Ramos (cell line): ENCODE measurements at regions not wholly inside any gene's neighbourhood (a gene's known extent, or its start where the extent isn't known, plus 50 kb on each side); places are given as distances from the start of the nearest gene placed in this dataset.
"Not testable (repeated sequence)": the region's sequence is repeated elsewhere in the genome, so short reads cannot be mapped to it uniquely, and the experiment has no call there.

Experiments
- in situ Hi-C: fragments of 300-500 bp; cut with MboI; formaldehyde crosslinking; loops from one replicate; pipeline ENCODE4 v1.14.3; 2022; ENCODE audit warnings: low sequenced_read_pairs; ENCODE audit not compliant: unreplicated experiment

DNA sequence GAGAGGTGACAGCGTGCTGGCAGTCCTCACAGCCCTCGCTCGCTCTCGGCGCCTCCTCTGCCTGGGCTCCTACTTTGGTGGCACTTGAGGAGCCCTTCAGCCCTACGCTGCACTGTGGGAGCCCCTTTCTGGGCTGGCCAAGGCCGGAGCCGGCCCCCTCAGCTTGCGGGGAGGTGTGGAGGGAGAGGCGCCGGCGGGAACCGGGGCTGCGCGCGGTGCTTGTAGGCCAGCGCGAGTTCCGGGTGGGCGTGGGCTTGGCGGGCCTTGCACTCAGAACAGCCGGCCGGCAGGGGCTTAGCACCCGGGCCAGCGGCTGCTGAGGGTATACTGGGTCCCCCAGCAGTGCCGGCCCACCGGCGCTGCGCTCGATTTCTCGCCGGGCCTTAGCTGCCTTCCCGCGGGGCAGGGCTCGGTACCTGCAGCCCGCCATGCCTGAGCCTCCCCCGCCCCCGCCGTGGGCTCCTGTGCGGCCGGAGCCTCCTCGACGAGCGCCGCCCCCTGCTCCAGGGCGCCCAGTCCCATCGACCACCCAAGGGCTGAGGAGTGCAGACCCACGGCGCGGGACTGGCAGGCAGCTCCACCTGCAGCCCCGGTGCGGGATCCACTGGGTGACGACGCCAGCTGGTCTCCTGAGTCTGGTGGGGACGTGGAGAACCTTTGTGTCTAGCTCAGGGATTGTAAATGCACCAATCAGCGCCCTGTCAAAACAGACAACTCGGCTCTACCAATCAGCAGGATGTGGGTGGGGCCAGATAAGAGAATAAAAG lies 661.0 kb downstream of the ETNK1 start:
- in situ Hi-C loops: not testable (repeated sequence)

DNA sequence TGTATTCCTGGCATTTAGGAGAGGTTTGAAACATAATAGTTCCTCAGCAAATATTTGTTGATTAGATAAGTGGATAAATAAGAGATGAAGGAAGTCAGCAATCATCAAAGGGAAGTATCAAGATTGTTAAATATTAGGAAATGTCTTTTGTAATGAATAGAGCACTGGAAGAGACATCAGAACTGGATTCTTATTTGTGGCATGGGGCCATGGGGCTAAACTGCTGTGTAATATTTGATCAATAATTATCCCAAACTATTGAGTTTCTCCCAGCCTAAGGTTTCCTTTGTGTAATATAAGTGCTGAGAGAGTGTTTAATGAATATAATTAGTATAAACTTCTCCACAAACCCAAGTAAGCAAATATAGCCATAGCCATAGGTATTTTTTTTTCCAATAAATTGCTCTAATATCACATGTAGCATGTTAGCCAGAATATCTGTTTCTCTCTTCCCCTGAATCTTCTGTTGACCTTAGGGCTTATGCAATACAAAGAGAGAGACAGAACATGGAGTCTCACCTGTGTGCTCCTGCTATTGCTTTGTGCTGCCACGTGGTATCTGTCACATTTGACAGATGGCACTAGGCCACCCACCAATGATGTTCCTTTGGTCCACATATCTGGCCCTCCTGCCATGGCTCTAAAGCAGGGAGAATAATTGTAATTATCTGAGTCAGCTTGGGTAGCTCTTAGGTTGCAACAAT lies 658.7 kb downstream of the SOX5 start:
- in situ Hi-C loops: no loop called here

GRCh38 chr12:23303220-23303619 lies 646.2 kb downstream of the SOX5 start:
- in situ Hi-C loops: no loop called here

DNA sequence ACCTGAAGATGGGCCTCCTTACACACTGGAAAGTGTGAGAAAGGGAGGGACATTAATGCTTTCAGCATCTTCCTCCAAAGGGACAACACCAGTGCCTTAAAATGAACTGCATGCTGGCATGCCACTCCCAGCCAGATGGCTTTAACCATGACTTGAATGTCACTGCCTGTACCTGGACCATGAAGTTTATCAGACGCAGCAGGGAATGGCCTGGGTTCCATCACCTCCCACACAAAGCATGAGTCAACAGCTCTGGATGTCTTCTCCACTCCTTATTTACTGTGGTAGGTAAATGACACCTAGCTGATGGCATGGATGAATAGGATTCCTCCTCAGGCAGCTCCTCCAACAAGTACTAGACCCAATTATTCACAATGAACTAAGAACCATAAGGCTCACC lies 645.6 kb downstream of the SOX5 start:
- in situ Hi-C loops: no loop called here

DNA sequence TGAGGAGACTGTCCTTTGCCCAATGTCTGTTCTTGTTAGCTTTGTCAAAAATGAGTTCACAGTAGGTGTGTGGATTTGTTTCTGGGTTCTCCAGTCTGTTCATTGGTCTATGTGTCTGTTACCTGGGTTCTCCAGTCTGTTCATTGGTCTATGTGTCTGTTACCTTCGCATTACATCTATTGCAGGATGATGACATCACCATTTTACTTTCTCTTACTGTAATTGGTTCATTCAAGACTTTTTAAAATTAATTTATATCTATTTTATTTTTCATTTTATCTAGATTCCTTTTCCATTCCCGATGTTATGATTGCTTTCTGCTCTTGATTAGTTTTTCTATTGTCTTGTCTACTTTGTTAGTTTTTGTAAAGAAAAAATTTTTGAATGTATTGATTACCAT lies 615.5 kb downstream of the SOX5 start:
- in situ Hi-C loops: no loop called here

GRCh38 chr12:23335593-23335992 lies 613.9 kb downstream of the SOX5 start:
- in situ Hi-C loops: no loop called here

GRCh38 chr12:23337213-23337612 lies 612.3 kb downstream of the SOX5 start:
- in situ Hi-C loops: no loop called here

- in situ Hi-C loops: no loop called here
These were observed 609.1 kb downstream of the SOX5 start for GRCh38 chr12:23340351-23340750.

- in situ Hi-C loops: no loop called here
These were observed 607.1 kb downstream of the SOX5 start for GRCh38 chr12:23342407-23342806.

DNA sequence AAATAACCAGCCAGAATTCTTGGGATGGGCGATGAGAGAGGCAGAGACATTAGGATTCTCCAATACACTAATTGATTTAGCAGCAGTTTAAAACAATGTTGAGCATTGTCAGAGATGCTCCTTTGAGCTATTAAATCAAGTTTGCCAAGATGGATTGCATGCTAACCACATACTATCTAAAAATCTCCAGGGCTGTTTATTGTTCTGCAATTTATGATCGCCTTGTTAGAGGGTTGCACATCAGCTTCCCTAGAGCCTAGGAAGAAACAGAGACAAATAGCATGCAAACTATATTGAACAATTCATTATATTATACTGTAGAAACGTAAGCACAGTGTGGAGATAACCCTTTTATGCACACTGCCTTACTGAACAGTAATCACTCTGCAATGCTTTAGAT lies 599.9 kb downstream of the SOX5 start:
- in situ Hi-C loops: no loop called here

DNA sequence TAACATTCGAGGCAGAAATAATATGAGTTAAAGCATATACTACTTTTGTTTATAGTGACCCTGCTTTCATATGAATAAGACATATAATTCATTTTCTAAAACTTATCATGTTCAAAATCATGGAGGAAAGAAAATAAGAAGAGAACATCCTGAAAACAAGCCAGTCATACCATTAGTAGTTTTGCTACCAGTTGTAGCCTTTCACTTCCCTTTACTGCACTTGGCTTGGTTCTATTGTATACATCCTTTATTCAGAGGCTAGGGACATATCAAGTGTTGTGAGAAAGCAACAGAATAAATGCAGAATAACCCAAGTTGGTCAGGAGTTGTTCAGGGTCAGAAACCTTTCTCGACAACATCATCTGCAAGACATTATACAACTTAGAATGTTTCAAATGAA lies 598.7 kb downstream of the SOX5 start:
- in situ Hi-C loops: no loop called here

GRCh38 chr12:23352670-23353069 lies 596.8 kb downstream of the SOX5 start:
- in situ Hi-C loops: no loop called here

GRCh38 chr12:23354800-23355199 lies 594.7 kb downstream of the SOX5 start:
- in situ Hi-C loops: no loop called here

DNA sequence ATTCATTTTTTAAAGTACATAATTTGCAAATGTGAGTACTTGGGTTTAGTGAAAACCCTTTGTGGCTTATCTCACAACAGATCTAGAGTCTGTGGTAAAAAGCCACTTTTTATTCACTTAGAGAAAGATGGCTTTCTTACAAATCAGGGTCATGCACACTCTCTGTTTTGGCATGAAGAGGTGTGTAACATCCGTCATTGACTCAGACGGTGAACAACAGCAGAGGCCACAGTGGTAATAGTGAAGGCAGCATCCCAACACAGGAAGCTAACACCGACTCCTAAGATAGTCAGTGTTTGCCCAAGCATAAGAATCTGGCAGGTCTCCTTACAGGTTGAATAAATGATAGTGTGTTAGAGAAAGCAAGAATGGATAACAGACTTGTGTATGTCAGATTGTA lies 593.0 kb downstream of the SOX5 start:
- in situ Hi-C loops: no loop called here

DNA sequence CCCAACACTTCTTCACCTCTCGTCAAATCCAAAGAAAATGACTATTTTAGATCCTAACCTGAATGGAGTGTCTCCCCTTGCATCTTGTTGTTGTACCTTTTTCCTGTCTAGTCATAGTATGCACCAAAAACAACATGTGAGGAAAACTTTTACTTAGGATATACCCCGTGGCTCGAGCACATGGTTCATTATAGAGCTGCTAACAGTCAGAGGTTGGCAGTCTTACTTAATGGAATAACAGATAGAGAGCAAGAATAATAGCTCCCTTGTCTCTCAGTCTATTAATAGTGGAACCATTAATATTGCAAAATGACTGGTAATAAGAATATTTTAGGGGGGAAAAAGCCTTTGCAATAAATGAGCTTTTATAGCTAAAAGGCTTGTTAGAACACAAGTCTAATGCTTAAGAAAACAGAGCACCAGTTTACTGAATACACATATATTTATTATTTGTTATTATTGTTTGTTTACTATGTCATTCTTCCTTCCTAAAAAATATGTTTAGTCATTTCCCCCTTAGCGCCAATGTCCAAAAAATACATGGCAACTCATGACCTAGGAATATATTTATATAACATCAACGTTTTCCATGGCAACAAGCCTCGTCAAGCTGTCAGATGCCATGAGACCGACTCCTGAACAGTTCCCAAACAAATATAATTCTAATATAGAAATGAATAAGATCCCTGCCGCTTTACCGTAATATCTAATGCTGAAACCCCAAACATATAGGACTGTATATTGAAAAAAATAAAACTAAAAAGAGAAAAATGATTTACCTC lies 592.4 kb downstream of the SOX5 start:
- in situ Hi-C loops: no loop called here

DNA sequence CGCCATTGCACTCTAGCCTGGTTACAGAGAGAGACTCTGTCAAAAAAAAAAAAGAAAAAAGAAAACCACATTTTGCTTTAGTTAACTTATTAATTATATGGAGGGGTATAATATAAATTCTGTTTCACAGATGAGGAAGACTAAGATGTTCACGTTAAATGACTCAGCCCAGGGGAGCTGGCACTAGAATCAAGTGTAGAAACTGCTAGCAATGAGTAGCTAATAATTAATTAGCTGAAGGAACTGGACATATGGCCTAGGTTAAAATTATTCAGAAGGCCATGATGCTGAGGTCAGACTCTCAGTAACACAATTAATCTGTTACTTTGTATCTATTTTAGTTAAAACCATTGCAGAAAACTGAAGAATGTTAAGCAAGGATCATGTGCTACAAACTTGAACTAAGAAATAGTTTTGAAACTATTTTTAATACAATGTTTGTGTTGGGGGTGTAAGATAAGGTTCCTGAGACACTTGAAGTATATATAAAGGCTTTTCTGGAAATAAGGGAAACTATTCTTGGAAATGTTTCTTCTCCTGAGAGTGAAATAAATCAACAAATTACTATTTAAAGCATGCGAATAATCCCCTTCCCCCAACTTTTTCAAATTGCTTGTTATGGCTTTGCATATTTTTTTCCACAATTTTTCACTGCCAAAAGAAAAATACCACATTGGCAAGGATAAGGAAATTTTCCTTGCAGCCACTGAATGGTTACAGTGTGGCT lies 589.3 kb downstream of the SOX5 start:
- in situ Hi-C loops: no loop called here

- in situ Hi-C loops: no loop called here
These were observed 587.5 kb downstream of the SOX5 start for GRCh38 chr12:23361971-23362370.

- in situ Hi-C loops: no loop called here
These were observed 580.9 kb downstream of the SOX5 start for GRCh38 chr12:23368590-23368989.

GRCh38 chr12:23375621-23376020 lies 573.8 kb downstream of the SOX5 start:
- in situ Hi-C loops: no loop called here

GRCh38 chr12:23376238-23376637 lies 573.2 kb downstream of the SOX5 start:
- in situ Hi-C loops: no loop called here
